ENCODE measurements at regions not wholly inside any gene's neighbourhood (a gene's known extent, or its start where the extent isn't known, plus 50 kb on each side); places are given as distances from the start of the nearest gene placed in this dataset.

DNA sequence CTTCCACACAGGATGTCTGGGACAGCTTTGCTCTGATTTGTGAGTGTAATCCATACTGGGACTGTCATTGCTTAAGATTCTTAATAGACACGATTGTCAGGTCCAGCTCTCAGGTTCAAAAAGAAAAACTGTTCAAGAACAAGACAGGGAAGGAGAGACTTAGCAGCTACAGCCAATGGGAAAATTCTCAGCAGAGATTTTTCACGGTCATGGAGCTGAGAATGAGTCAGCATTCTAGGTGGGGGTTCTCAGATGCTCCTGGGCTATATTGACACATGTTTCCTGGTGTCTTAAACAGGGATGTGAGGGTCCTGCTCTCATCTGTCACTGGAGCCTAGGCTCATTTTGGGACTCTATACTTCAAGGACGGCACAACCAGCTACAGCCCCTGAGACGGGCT is 318.3 kb downstream of the RRAGC start:
- Mint-ChIP-seq H3K27me3 (peaks cover 7% of the 10 kb centered on the region), H3K4me1 (ENCODE audit: low read depth) (no peaks in the 10 kb centered on the region), H3K36me3 (ENCODE audit: low read depth) (no peaks in the 10 kb centered on the region), H3K27ac (no peak overlapping the region), H3K9me3 (no peaks in the 10 kb centered on the region), H3K4me3 (no peak overlapping the region)
- DNase-seq: no peak

DNA sequence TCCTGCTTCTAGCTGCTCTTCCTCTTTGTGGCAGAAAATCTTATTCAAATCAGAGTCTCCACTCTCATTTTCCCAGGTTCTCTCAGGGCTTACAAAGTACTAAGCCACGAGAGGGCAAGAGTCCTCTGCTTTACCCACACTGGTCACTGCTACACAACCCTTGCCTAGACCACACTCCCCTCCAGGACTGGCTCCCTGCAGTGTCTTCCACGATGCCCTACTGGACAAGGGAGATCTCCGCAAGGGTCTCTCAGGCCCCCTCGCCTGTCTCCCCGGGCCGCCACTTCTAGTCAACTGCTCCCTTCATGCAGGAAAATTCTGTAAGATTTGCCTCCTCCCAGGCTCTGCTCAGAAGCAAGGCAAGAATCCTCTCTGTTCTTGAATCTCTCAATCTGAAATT is 319.6 kb downstream of the RRAGC start:
- Mint-ChIP-seq H3K36me3 (ENCODE audit: low read depth) (no peaks in the 10 kb centered on the region), H3K27me3 (peaks cover 7% of the 10 kb centered on the region), H3K27ac (no peak overlapping the region), H3K9me3 (no peaks in the 10 kb centered on the region), H3K4me3 (no peak overlapping the region), H3K4me1 (ENCODE audit: low read depth) (peaks cover 2% of the 10 kb centered on the region)
- DNase-seq: no peak

DNA sequence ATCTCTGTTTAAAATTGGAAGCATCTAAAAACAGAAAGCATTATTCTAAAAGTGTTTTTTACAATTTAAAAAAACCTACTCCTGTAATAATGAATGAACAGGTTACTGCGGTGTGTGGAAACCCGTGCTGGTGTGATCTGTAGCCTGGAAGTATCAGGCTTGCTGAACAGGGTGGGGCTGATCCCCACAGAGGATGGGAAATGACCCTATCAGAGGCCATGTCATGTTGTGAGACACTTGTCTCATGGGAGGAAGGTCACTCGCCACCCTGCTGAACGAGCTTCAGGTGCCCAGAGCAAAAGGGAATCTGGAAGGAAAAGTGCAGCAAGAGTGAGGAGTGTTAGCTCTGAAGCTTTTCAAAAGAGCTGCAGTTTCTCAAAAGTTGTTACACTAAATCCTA is 320.7 kb downstream of the RRAGC start:
- H3K36me3 Mint-ChIP-seq (ENCODE audit: low read depth): no peaks in the 10 kb centered on the region
- H3K4me3 Mint-ChIP-seq: no peak overlapping the region
- H3K27ac Mint-ChIP-seq: no peak overlapping the region
- DNase-seq: no peak
- no peaks in the 10 kb centered on the region for H3K9me3 Mint-ChIP-seq
- peaks cover 7% of the 10 kb centered on the region for H3K27me3 Mint-ChIP-seq
- peaks cover 13% of the 10 kb centered on the region for H3K4me1 Mint-ChIP-seq (ENCODE audit: low read depth)

DNA sequence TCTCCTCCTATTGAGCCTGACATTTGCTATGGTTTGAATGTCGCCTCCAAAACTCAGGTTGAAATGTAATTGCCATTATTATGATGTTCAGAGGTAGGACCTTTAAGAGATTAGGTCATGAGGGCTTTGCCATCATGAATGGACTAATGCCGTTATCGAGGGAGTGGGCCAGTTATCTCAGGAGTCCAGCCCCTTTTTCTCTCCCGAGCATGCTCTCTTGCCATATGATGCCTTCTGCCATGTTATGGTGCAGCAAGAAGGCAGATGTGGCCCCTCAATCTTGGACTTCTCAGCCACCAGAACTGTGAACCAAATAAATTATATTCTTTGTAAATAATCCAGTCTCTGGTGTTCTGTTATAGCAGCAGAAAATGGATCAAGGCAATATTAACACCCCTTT is 323.5 kb downstream of the RRAGC start:
- H3K4me1 Mint-ChIP-seq (ENCODE audit: low read depth): peaks cover 23% of the 10 kb centered on the region
- no peak for DNase-seq
- no peak overlapping the region for H3K27ac Mint-ChIP-seq
- peaks cover 7% of the 10 kb centered on the region for H3K27me3 Mint-ChIP-seq
- no peaks in the 10 kb centered on the region for H3K9me3 Mint-ChIP-seq
- no peak overlapping the region for H3K4me3 Mint-ChIP-seq
- H3K36me3 Mint-ChIP-seq (ENCODE audit: low read depth): no peaks in the 10 kb centered on the region

DNA sequence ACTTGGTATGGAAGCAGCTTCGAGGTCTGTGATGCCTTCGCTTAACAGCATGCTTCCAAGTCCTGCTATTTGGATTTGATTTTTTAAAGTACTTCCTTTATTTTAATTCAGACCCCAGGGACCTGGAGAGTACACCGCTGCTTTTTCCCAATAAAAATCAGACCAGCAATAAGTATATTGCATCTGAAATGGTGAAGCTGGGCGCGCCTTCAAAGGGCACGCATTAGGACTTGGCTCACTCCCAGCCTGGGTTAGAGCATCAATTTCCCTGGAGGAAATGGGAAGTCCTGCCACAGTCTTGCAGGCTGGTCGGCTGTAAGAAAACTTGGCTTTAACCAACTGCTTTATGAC is 325.1 kb downstream of the RRAGC start:
- H3K27ac Mint-ChIP-seq: no peak overlapping the region
- no peaks in the 10 kb centered on the region for H3K9me3 Mint-ChIP-seq
- DNase-seq: no peak
- H3K36me3 Mint-ChIP-seq (ENCODE audit: low read depth): no peaks in the 10 kb centered on the region
- no peak overlapping the region for H3K4me3 Mint-ChIP-seq
- H3K4me1 Mint-ChIP-seq (ENCODE audit: low read depth): peaks cover 23% of the 10 kb centered on the region
- H3K27me3 Mint-ChIP-seq: peaks cover 2% of the 10 kb centered on the region

DNA sequence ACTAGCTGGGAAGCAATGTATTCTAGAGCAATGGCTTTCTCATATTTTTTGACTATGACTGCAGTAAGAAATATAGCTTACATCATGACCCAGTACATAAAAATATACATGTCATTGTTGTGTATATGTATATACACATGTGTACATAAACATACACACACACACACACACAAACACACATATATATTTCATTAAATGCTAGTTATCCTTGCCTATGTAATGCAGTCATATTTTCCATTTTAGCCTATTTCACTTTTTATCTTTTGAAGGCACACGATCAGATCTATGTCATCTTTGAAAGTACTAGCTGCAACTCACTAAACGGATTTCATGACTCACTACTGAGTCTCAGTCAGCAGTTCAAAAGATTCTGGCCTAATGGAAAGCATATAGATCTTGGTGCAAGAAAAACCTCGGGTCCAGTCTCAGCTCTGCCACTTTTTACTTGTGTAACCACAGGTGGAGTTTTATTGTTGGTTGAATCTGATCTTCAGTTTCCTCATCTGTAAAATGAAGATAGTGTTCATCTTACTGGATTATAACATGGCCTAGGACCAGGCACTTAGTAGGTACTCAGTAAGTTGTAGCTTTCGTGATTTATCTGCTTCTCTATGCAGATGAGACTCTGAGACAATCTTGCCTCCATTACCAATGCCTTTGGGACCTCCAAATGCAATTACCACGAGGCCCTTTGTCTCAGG is 325.6 kb downstream of the RRAGC start:
- Mint-ChIP-seq H3K27ac (peak overlapping the region; percentile 86), H3K4me3 (no peak overlapping the region), H3K4me1 (ENCODE audit: low read depth) (peaks cover 23% of the 10 kb centered on the region), H3K9me3 (no peaks in the 10 kb centered on the region), H3K27me3 (peaks cover 2% of the 10 kb centered on the region), H3K36me3 (ENCODE audit: low read depth) (no peaks in the 10 kb centered on the region)
- DNase-seq: no peak

DNA sequence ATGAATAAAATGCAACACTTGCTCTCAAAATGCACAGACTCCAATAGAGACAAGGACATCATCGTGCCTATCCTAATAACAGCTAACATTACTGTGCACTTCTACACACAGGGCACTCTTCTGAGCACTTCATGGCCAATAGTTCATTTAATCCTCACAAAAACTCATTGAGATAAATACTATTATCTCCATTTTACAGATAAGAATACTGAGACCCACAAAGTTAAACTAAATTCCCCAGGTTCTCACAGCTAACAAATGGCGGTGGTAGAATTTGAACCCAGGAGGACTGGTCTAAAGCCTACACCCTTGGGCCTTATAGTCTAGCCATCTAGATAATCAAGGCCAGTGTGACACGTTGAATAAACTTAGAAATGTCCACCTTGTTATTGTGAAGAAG is 328.6 kb downstream of the RRAGC start:
- Mint-ChIP-seq H3K27me3 (peaks cover 4% of the 10 kb centered on the region), H3K4me3 (no peak overlapping the region), H3K36me3 (ENCODE audit: low read depth) (no peaks in the 10 kb centered on the region), H3K9me3 (no peaks in the 10 kb centered on the region), H3K27ac (no peak overlapping the region), H3K4me1 (ENCODE audit: low read depth) (peaks cover 43% of the 10 kb centered on the region)
- no peak for DNase-seq

DNA sequence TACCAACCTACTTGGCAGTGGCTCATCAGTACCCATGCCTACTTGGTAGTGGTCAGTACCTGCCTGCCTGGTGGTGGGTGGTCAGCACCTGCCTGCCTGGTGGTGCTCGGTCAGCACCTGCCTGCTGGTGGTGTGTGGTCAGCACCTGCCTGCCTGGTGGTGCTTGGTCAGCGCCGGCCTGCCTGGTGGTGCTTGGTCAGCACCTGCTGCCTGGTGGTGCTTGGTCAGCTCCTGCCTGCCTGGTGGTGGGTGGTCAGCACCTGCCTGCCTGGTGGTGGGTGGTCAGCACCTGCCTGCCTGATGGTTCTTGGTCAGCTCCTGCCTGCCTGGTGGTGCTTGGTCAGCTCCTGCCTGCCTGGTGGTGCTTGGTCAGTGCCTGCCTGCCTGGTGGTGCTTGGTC is 329.6 kb downstream of the RRAGC start:
- H3K36me3 Mint-ChIP-seq (ENCODE audit: low read depth): no peaks in the 10 kb centered on the region
- peaks cover 41% of the 10 kb centered on the region for H3K4me1 Mint-ChIP-seq (ENCODE audit: low read depth)
- no peaks in the 10 kb centered on the region for H3K9me3 Mint-ChIP-seq
- no peak overlapping the region for H3K27ac Mint-ChIP-seq
- H3K27me3 Mint-ChIP-seq: peaks cover 4% of the 10 kb centered on the region
- DNase-seq: no peak
- no peak overlapping the region for H3K4me3 Mint-ChIP-seq

DNA sequence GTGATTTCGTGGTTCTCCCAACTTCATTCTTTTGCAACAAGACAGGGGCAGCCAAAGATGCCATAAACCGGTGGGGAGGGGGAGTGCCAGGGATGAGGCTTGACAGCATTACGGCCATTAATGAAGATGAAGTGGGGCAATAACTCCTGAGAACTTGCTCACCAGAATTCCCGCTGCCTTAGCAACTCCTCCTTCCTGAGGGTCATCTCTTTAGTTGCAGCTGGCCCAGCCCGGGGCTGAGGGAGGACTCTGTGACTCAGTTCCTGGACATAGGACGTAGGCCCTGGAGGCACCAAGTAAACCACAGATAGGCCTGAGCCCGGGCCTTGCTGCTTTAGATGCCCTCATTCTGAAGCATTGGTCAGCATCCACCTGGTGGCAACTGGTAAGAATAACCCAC is 330.2 kb downstream of the RRAGC start:
- Mint-ChIP-seq H3K36me3 (ENCODE audit: low read depth) (no peaks in the 10 kb centered on the region), H3K27me3 (peaks cover 4% of the 10 kb centered on the region), H3K4me3 (no peak overlapping the region), H3K27ac (no peak overlapping the region), H3K4me1 (ENCODE audit: low read depth) (peaks cover 36% of the 10 kb centered on the region), H3K9me3 (no peaks in the 10 kb centered on the region)
- DNase-seq: no peak

DNA sequence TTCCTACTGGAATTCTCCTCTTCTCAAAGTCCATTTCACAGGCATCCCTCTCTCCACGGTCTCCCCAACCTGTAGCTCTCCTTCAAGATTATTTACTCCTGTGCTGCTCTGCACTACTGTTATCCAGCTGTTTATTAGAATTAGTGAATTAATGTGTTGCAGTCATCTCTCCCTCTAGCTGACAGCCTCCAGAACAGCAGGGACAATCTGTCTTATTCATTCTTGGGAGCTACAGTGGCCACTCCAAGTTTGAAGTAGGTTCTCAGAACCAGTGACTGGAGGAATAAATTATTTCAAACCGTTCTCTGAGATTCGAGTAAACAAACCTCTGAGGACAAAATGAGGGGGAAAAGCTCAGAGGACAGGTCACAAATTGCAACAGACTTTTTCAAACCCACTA is 330.9 kb downstream of the RRAGC start:
- Mint-ChIP-seq H3K9me3 (no peaks in the 10 kb centered on the region), H3K27me3 (peaks cover 9% of the 10 kb centered on the region), H3K4me1 (ENCODE audit: low read depth) (peaks cover 28% of the 10 kb centered on the region), H3K27ac (no peak overlapping the region), H3K36me3 (ENCODE audit: low read depth) (no peaks in the 10 kb centered on the region), H3K4me3 (no peak overlapping the region)
- no peak for DNase-seq

DNA sequence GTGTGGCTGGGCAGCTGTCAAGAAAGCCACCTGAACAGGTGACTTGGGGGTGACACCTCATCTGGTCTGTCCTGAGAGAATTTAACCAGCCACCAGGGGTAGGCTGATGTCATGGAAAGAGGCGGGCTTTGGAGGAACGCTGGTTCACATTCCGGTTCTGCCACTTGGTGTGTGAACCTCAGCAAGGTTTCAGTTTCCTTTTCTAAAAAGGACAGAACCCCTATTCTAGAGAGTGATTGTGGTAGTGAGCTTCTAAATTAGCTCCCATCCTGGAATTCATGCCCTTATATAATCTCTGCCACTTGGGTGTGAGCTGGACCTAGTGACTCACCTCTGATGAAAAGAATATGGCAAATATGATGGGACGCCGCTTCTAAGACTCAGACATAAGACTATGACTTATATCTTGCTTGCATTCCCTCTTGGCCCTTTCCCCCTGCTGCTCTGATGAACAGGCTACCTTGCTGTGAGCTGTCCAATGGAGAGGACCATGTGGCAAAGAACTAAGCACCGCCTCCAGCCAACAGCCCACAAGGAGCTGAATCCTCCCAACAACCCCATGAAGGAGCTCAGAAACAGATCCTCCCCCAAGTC is 332.1 kb downstream of the RRAGC start:
- no peaks in the 10 kb centered on the region for H3K36me3 Mint-ChIP-seq (ENCODE audit: low read depth)
- H3K27me3 Mint-ChIP-seq: peaks cover 14% of the 10 kb centered on the region
- H3K9me3 Mint-ChIP-seq: no peaks in the 10 kb centered on the region
- peaks cover 22% of the 10 kb centered on the region for H3K4me1 Mint-ChIP-seq (ENCODE audit: low read depth)
- peak overlapping the region; percentile 85 for H3K27ac Mint-ChIP-seq
- H3K4me3 Mint-ChIP-seq: peak overlapping the region; percentile 9
- peak; percentile 65 for DNase-seq

DNA sequence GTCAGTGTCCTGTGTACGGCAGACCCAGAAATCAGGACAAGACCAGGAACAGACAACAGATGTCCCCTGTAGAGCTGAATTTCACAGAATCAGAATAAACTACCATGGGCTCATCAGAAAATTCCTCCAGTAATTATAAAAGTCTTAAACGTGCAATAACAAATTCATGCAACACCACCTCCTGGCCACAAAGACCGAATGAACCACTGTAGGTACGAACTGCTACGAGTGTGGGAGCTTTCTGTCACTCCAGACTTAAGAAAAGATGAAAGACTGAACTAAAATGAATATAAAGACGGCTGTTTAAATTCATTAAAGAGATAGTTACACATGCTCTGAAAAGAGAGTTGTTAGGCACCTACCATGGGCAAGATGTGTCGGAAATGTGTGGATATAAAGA is 333.5 kb downstream of the RRAGC start:
- Mint-ChIP-seq H3K36me3 (ENCODE audit: low read depth) (no peaks in the 10 kb centered on the region), H3K27me3 (peaks cover 16% of the 10 kb centered on the region), H3K27ac (no peak overlapping the region), H3K4me1 (ENCODE audit: low read depth) (peaks cover 20% of the 10 kb centered on the region), H3K9me3 (no peaks in the 10 kb centered on the region), H3K4me3 (no peak overlapping the region)
- DNase-seq: no peak

DNA sequence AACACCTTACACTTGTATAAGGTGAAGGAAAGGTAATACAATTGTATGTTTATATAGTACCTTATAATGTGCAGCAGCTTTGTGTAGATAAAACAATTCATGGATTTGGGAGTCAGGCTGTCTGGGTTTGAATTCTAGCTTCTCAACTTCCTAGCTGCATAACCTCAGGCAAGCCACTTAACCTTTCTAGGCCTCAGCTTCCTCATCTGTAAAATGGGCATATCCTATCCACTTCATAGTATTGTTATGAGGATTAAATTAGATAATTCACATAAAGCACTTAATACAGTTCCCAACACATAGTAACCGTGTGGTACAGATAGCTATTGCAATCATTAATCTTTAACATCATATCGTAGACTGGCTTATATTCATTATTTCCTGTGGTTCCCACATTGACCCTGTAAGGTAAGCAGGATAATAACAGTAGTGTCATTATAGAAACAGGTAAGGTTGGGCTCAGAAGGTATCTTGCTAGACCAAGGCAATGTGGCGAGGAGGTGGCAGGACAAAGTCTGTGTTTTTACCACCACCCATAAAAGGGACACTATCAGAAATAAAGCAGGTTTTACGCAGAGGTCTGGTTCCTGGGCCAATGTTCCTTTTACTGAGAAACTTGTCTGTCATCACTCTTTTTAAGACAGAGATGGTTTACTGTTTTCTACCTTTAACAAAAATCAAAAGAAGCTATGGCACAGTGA is 334.1 kb downstream of the RRAGC start:
- Mint-ChIP-seq H3K4me3 (no peak overlapping the region), H3K27me3 (peaks cover 16% of the 10 kb centered on the region), H3K27ac (no peak overlapping the region), H3K4me1 (ENCODE audit: low read depth) (peaks cover 20% of the 10 kb centered on the region), H3K36me3 (ENCODE audit: low read depth) (no peaks in the 10 kb centered on the region), H3K9me3 (no peaks in the 10 kb centered on the region)
- no peak for DNase-seq

DNA sequence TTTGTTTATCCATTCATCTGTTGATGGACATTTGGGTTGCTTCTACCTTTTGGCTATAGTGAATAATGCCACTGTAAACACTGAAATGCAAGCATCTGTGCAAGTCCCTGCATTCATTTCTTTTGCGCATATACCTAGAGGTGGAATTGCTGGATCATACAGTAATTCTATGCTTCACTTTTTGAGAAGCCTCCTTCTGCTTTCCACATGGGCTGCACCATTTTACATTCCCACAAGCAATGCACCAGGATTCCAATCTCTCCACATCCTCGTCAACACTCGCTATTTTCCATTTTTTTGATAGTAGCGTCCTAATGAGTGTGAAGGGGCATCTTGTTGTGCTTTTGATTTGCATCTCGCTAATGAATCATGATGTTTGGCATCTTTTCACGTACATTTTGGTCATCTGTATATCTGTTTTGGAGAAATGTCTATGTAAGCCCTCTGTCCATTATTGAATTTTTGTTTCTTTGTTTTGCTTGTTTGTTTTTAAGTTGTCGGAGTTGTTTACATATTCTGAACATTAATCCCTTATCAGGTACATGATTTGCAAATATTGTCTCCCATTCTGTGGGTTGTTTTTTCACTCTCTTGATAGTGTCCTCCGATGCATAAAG is 335.4 kb downstream of the RRAGC start:
- H3K36me3 Mint-ChIP-seq (ENCODE audit: low read depth): no peaks in the 10 kb centered on the region
- no peak overlapping the region for H3K4me3 Mint-ChIP-seq

DNA sequence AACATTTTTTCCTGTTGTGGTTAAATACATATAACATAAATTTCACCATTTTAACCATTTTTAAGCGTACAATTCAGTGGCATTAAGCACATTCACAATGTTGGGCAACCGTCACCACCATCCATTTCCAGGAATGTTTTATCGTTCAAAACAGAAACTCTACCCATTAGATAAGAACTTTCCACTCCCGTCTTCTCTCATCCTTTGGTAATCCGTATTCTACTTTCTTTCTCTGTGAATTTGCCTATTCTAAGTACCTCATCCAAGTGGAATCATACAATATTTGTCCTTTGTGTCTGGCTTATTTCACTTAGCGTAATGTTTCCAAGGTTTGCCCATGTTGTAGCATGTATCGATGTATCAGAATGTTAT is 336.0 kb downstream of the RRAGC start:
- H3K36me3 Mint-ChIP-seq (ENCODE audit: low read depth): no peaks in the 10 kb centered on the region
- H3K4me1 Mint-ChIP-seq (ENCODE audit: low read depth): peaks cover 20% of the 10 kb centered on the region
- no peak overlapping the region for H3K4me3 Mint-ChIP-seq
- H3K9me3 Mint-ChIP-seq: no peaks in the 10 kb centered on the region
- peaks cover 16% of the 10 kb centered on the region for H3K27me3 Mint-ChIP-seq
- H3K27ac Mint-ChIP-seq: no peak overlapping the region
- DNase-seq: no peak

More for the DNA sequence above, 335.4 kb downstream of the RRAGC start:
- no peak for DNase-seq
- Mint-ChIP-seq H3K4me1 (ENCODE audit: low read depth) (peaks cover 20% of the 10 kb centered on the region), H3K27me3 (peaks cover 16% of the 10 kb centered on the region), H3K9me3 (no peaks in the 10 kb centered on the region), H3K27ac (no peak overlapping the region)

All from activated T-cell treated with anti-CD3 and anti-CD28 coated beads, Interleukin-2, amount 50 U/mL, for 24 hours (primary cell).